CD4-positive, alpha-beta T cell treated with Interleukin-10 for 1 hour (primary cell): ENCODE measurements at regions not wholly inside any gene's neighbourhood (a gene's known extent, or its start where the extent isn't known, plus 50 kb on each side); places are given as distances from the start of the nearest gene placed in this dataset.

Experiments used
- DNase-seq: peaks from one replicate; pipeline ENCODE4 v3.0.0-alpha.2; 2020

- no peak for DNase-seq
Observed at GRCh38 chr13:76745261-76746200, 140.7 kb downstream of the KCTD12 start.

DNA sequence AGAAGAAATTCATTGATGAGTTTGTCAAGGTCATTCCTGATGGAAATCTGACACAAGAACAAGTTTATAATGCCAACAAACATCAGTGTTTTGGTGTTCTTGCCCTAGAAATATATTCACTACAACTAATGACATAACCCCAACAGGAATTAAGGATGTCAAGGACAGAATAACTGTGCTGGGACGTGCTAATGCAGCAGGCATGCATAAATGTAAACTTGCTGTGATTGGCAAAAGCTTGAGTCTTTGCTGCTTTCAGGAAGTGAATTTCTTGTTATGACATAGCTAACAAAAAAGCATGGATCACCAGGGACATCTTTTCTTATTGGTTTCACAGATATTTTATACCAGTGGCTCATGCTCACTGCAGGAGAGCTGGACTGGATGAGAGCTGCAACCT lies 144.6 kb downstream of the KCTD12 start:
- DNase-seq = no peak

DNA sequence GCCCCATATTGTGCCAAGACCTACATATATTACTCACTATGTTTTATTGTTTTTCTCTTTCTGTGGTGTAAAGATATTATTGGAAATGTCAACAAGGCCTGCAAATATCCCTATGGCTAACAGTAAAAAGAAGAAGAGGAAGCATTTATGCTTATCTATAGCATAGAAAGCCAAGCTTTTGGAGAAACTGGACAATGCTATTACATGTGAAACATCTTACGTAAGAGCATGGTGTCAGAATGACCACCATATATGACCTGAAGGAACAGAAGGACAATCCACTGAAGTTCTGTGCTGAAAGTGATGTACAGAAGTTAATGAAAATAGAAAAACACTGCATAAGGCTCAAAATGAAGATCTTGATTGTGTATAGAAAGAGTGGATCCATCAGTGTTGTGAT lies 145.2 kb downstream of the KCTD12 start:
- no peak for DNase-seq

GRCh38 chr13:76738616-76739015 lies 147.6 kb downstream of the KCTD12 start:
- DNase-seq = no peak

DNA sequence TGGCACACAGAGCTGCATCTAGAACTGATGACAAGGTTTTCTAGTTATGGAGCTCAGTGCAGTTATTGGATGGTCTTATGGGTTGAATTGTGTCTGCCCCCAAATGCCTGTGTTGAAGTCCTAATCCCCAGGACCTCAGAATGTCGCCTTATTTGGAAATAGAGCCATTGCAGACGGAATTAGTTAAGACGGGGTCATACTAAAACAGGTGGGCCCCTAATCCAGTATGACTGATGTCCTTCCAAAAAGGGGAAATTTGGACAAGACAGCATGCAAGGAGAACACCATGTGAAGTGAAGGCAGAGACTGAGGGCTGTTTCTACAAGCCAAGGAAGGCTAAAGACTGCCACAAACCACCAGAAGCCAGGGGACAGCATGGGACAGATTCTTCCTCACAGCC lies 148.7 kb downstream of the KCTD12 start:
- DNase-seq = no peak

DNA sequence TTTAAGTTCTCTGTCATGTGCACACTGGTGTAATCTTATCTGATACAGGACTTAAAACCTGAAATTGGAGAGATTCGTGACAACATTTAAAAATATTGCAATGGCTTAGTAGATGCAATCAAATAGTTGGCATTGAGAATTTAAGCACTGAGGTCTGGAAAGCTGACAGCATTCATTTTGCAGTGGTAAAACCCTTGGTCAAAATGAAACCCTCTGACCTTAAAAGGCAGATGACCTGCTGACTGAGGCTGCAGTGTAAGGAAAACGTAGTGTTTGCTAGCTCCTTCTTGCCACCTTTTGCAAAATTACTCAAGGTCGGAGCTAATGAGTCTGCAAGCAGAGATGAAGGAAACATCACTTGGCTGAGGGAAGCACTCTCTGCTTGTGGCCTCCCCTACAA lies 150.6 kb downstream of the KCTD12 start:
- no peak for DNase-seq

DNA sequence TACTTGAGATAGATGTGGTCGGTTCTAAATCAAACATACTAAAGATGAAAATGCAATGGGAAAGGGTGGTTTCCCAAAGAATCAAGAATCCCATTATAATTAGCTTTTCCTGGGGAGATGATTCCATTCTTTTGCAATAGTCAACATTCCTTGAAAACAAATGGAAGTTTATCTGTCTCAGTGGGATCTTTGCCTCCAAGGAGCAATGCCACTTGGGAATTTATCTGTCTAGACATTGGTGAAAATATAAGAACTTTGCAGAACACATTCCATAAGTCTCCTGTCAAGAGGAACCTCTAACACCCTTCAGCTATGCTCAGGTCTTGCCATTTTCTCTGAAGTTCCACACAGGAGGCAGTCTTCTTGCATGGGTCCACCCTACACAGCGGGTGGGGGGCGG lies 152.5 kb downstream of the KCTD12 start:
- no peak for DNase-seq

- DNase-seq = no peak
Observed at GRCh38 chr13:76732367-76732766, 153.8 kb downstream of the KCTD12 start.

DNA sequence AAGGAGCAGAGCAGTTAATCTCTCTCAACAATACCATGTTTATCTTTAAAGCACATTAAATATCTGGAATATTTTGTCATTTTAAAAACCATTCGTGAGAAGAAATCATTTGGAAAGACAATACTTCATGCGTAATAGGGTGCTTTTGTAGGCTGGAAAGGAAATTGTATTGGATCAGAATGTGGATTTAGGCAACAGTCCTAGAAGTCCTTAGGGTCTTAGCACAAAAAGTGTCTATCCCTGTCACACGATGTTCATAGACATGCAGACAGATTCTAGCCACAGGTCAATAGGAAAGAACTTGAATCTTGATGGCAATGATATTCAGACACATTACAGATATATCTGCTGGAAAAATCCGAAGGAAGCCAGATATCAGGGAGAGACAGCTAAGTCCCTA lies 156.0 kb downstream of the KCTD12 start:
- DNase-seq = no peak

DNA sequence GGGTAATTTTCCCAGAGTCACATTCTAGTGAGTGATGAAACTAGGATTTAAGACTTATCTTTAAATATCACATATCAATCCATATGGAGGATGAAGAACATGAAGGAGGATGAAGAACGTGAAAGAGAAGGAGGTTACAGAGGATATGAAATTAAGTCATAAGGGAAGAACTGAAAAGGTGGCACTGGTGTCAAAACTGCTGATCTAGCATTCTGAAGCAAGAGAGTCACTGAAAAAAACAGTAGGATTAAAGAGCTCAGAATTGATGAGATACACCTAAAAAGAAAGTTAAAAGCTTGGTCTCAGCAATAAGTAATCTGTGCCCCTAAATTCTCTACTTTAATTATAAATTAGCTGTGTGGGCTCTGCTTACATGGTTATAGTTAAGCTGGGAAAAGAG lies 156.5 kb downstream of the KCTD12 start:
- no peak for DNase-seq

DNA sequence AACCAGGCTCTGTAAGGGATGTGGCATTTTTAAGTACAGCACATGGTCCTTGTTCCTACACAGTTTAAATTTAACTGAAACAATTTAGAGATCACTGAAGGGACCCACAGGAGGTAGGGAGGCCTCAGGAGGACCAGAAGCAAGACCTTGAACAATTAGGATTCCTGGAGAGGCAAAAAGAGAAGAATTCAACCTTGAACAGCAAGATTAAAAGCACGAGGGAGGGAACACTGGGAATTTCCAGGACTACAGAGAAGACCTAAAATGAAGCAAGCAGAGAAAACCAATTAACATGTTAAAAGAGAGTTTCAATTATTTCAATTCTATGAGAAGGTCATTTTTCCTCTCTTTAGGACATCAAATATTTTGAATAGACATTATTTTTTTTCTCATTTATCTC lies 160.3 kb downstream of the KCTD12 start:
- DNase-seq = no peak

DNA sequence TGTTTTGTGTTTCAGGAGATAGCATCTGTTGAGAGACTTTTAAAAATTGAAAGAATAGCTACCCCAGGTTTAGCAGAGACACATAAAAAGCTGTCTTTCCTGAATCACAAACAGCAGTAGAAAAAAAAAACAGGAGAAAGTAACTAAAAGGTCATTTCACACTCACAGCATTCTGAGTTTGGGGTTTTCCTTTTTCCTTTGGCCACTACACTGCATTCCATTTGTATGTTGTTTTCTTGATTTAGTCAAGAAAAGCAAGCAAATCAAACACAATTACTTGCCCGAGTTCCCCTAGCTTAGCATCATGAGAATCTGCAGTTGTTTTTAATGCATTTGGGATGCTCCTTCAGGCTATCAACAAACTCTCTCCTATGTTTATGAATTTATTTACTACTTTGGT lies 161.0 kb downstream of the KCTD12 start:
- no peak for DNase-seq

- no peak for DNase-seq
Observed at GRCh38 chr13:76724421-76724820, 161.8 kb downstream of the KCTD12 start.

DNA sequence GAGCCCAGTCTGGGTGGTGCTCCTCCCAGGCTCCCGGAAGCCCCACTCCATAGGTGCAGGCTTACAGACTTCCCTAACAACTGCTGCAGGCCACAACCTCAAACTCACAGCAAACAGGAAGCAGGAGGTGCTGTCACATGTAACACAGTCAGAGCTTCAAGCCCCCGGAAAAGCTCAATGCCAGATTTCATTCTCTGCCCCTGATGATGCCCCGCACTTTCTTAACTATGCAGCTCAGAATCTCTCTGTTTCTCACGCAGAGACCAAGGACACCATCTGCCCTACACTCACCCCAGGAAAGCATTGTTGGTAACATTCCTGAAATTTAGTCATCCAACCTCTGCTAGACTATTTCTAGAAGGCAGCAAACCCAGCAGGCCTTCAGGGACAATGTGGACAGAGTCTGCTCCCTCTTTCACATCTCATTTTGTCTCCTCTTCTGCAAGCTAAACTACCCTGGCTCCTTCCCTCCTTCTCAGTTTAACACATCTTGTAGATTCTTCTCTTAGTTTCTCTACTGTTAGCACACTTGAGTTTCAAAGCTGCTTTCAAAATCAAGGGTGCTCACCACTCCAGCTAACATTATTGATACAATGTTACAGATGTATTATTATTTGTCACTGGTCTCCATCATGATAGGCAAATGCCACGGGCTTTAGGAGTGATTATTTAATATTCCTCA lies 162.5 kb downstream of the KCTD12 start:
- no peak for DNase-seq

DNA sequence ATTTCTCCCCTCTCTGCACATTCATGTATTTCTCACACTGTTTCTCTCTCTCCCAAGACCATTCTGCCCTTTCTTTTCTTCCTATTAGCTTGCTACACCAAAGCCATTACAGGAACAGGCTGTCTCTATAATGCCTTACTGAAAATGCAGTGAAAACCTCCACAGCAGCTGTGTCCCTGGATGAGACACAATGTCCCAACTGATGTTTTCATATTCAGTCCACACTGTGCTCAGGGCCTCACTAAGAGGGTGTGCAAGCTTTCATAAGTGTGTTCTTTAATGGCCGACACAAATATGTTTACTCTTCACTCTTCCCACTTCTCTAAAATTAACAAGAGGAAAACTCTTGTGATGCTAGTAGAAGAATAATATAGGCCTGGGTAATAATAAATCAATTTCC lies 163.4 kb downstream of the KCTD12 start:
- no peak for DNase-seq

GRCh38 chr13:76720821-76721220 lies 165.4 kb downstream of the KCTD12 start:
- DNase-seq = no peak

DNA sequence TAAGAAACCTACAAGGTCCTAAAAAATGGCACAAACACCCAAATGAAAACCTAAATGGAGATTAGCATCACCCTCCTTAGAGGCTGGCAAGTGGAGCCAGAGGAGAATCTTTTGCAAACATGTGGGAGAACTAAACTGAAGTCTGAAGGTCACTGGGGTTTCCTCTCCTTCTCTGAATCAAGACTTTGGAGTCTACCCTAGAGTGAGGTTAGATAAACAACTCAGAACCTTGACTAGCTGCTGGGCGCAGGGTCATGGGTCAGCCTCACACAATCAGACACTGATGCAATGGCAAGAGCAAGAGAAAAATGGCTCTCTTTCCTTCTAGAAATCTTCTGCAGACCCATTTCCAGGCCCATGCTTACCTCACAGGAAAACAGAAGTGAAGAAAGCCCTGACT lies 165.8 kb downstream of the KCTD12 start:
- no peak for DNase-seq

- DNase-seq = no peak
Observed at GRCh38 chr13:76719955-76720354, 166.2 kb downstream of the KCTD12 start.

DNA sequence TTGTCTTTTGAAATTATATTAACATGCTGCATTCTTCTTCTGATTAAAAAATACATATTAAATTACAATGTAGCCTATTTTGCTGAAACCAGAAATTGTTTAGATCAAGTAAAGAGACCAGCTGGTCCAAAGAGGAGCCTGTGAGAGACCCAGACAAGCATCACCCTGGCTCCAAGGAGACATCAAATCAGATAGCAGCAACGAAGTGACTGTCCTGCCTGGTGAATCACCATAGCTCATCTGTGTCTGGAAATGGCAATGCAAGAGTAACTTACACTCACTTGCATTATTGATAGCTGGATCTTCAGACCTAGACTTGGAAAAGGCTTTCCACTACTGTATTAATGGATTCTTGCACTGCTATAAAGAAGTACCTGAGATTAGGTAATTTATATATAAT lies 169.1 kb downstream of the KCTD12 start:
- no peak for DNase-seq

DNA sequence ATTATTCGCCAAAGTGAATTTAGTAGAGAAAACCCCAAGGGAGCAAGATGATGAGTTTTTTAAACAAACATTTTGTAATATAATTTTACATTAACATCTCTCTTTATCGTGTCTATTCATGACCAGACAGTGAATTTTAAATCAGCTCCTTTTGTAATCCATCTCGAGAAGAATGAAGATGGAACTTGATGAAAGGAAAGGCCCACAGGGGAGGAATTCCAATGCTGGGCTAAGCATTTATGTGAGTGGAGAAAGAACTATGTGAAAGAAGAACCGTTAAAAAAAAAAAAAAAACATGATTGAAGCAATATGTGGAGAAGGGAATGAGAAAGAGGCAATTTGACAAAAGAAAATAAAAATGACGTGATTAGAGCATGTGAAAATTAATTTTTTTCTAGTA lies 170.6 kb downstream of the KCTD12 start:
- DNase-seq = no peak

- DNase-seq = no peak
Observed at GRCh38 chr13:76715075-76715474, 171.1 kb downstream of the KCTD12 start.

DNA sequence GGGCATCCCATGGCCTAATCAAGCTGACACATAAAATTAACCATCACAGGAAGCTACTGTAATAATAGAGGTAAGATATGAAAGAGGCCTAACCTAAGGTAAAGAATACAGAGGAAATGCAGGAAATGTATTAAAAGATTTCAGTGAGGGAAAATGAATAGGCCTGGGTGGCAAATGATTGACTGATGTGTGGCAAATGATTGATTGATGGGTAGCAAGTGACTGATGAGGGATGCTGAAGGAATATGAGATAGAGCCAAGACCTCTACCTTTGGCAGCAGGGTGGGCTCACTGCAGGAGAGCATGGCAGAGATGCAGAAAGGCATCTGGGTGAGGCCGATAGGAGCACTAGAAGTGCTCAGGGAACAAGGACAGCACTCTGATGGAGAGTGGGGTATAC lies 172.9 kb downstream of the KCTD12 start:
- no peak for DNase-seq

DNA sequence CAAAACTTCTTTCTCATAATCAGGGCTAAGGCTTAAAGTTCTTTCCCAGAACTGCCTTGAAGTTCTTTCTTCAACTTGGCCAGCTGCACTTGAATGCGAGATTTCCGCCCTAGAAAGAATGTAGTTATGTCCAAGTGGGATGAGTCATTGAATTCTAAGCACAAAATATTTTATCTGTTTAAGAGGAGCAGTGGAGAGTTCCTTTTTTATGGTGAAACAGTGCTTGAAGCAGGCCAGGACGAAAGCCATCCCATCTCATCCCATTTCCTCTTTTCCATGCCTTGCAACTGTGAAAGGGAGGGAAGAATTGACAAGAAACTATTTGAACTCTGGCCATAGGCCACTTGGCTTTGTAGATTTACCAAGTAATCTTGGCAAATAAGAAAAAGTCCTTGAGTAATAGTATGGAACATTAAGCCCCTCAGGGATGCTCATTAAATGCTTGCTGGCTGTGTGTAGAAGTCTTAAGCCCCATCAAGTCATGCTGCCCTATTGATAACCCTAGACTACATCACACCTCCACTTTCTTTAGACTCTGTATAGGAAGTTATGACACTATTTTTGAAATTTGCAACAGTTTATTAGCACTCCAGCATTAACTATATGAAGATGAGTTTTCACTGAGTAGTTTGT lies 174.5 kb downstream of the KCTD12 start:
- DNase-seq = no peak

DNA sequence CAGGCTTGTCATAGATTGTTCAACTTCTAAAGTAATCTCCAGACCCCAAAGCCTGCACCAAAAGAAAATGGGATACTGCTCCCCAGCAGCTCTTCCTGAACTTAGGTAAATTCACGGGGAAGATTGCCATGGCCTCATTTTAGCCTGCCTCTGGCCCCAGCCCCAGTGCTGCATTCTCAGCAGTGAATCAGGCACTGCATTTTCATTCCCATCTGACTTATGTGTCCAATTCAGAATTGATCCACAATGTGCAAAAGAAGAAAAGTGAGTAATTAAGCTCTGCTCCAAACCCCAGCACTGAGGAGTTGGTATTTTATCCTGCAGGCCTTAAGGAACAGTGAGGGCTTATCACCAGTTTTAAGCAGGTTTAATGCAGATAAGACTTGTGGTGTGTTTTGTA lies 176.4 kb downstream of the KCTD12 start:
- DNase-seq = no peak
